Type B pancreatic cell (in vitro differentiated cells): ENCODE measurements at regions not wholly inside any gene's neighbourhood (a gene's known extent, or its start where the extent isn't known, plus 50 kb on each side); places are given as distances from the start of the nearest gene placed in this dataset.
A peak's percentile ranks its signal among the peaks of the same experiment; 100 is the strongest.

Experiments used
- DNase-seq: peaks from one replicate; pipeline ENCODE4 v3.0.0; 2021; ENCODE audit warnings: mixed read lengths; ENCODE audit not compliant: unreplicated experiment; ENCODE audit errors: extremely low spot score
- H3K27ac Mint-ChIP-seq: 2 replicates; pipeline ENCODE4 v1.8.0; 2021; ENCODE audit warnings: mild to moderate bottlenecking, mixed read lengths
- H3K27me3 Mint-ChIP-seq: 2 replicates; pipeline ENCODE4 v1.8.0; 2021; ENCODE audit warnings: mixed read lengths
- H3K36me3 Mint-ChIP-seq: 2 replicates; pipeline ENCODE4 v1.8.0; 2021; ENCODE audit warnings: mixed read lengths
- H3K4me1 Mint-ChIP-seq: one replicate; pipeline ENCODE4 v1.8.0; 2021; ENCODE audit warnings: mixed read lengths; ENCODE audit not compliant: unreplicated experiment
- H3K4me3 Mint-ChIP-seq: 2 replicates; pipeline ENCODE4 v1.8.0; 2021; ENCODE audit warnings: mild to moderate bottlenecking, mixed read lengths
- H3K9me3 Mint-ChIP-seq: 2 replicates; pipeline ENCODE4 v1.8.0; 2021; ENCODE audit warnings: mixed read lengths
- CTCF ChIP-seq: fragments of 200-600 bp; sonication (generic); conservative IDR thresholded peaks from 2 replicates; pipeline ENCODE4 v1.5.0; 2021; ENCODE audit warnings: antibody characterized with exemption, mild to moderate bottlenecking

GRCh38 chr2:120561379-120562035 is 174.2 kb upstream of the GLI2 start:
- Mint-ChIP-seq H3K27ac (no peak overlapping the region), H3K36me3 (no peaks in the 10 kb centered on the region), H3K4me1 (peaks cover 19% of the 10 kb centered on the region), H3K27me3 (peaks cover 3% of the 10 kb centered on the region), H3K9me3 (peaks cover 4% of the 10 kb centered on the region), H3K4me3 (no peak overlapping the region)
- TF ChIP-seq CTCF, result no peak
- DNase-seq, result no peak

- peaks cover 3% of the 10 kb centered on the region for H3K27me3 Mint-ChIP-seq
- H3K4me1 Mint-ChIP-seq, result peaks cover 28% of the 10 kb centered on the region
- H3K36me3 Mint-ChIP-seq, result no peaks in the 10 kb centered on the region
- no peak overlapping the region for H3K4me3 Mint-ChIP-seq
- H3K9me3 Mint-ChIP-seq, result peaks cover 4% of the 10 kb centered on the region
- no peak for DNase-seq
- no peak overlapping the region for H3K27ac Mint-ChIP-seq
- no peak for TF ChIP-seq CTCF
These were observed 173.3 kb upstream of the GLI2 start for GRCh38 chr2:120562218-120563005.

GRCh38 chr2:120563616-120564015 is 172.1 kb upstream of the GLI2 start:
- no peak overlapping the region for H3K27ac Mint-ChIP-seq
- no peaks in the 10 kb centered on the region for H3K36me3 Mint-ChIP-seq
- TF ChIP-seq CTCF, result no peak
- H3K9me3 Mint-ChIP-seq, result peaks cover 4% of the 10 kb centered on the region
- DNase-seq, result no peak
- H3K27me3 Mint-ChIP-seq, result peaks cover 2% of the 10 kb centered on the region
- peaks cover 31% of the 10 kb centered on the region for H3K4me1 Mint-ChIP-seq
- H3K4me3 Mint-ChIP-seq, result peak overlapping the region; percentile 39

GRCh38 chr2:120564213-120565094 is 171.2 kb upstream of the GLI2 start:
- Mint-ChIP-seq H3K9me3 (peaks cover under 1% of the 10 kb centered on the region), H3K36me3 (no peaks in the 10 kb centered on the region), H3K4me1 (peaks cover 36% of the 10 kb centered on the region), H3K4me3 (no peak overlapping the region), H3K27ac (peak overlapping the region; percentile 67), H3K27me3 (no peaks in the 10 kb centered on the region)
- DNase-seq, result no peak
- no peak for TF ChIP-seq CTCF

- Mint-ChIP-seq H3K27me3 (no peaks in the 10 kb centered on the region), H3K4me1 (peaks cover 40% of the 10 kb centered on the region), H3K36me3 (no peaks in the 10 kb centered on the region), H3K9me3 (no peaks in the 10 kb centered on the region), H3K27ac (peak overlapping the region; percentile 67), H3K4me3 (no peak overlapping the region)
- DNase-seq, result no peak
- no peak for TF ChIP-seq CTCF
These were observed 170.6 kb upstream of the GLI2 start for GRCh38 chr2:120565095-120565460.
